IMR-90 (cell line): ENCODE measurements at regions not wholly inside any gene's neighbourhood (a gene's known extent, or its start where the extent isn't known, plus 50 kb on each side); places are given as distances from the start of the nearest gene placed in this dataset.

Experiments
- ATAC-seq: fragments of 200-7000 bp; cut with Tn5 transposase; 2 replicates; pipeline ENCODE4 v1.9.1; 2020; ENCODE audit warnings: low read depth, mild to moderate bottlenecking, moderate library complexity
- BruUV-seq: library from RNA; stranded (reverse); fragments of 400-500 nt; replicated peaks from 2 replicates; lab custom pipeline; 2021; lab: Mats Ljungman, UMichigan
- CTCF ChIA-PET: fragments of 300-600 bp; formaldehyde crosslinking; extraction: SDS; loops from one replicate; lab custom pipeline; 2021; ENCODE audit warnings: antibody characterized with exemption; lab: Yijun Ruan, JAX
- POLR2A ChIA-PET: fragments of 300-600 bp; sonication (Branson Sonifier 250); formaldehyde crosslinking; loops from one replicate; lab custom pipeline; 2022; ENCODE audit warnings: antibody characterized with exemption; ENCODE audit not compliant: unreplicated experiment; lab: Charles Lee
- DNase-seq: peaks from one replicate; pipeline ENCODE4 v3.0.0; 2013
- H2AFZ ChIP-seq: replicated peaks from 2 replicates; pipeline ENCODE3; 2013; ENCODE audit warnings: low read length, mild to moderate bottlenecking; ENCODE audit not compliant: poor library complexity
- H2AK5ac ChIP-seq: 2 replicates; pipeline ENCODE4 v1.6.1; 2013; ENCODE audit warnings: low read depth, low read length, inconsistent platforms
- H2AK9ac ChIP-seq: replicated peaks from 2 replicates; pipeline ENCODE3; 2013; ENCODE audit warnings: mild to moderate bottlenecking, low read depth, low read length, moderate library complexity; ENCODE audit not compliant: poor library complexity
- H2BK120ac ChIP-seq: 2 replicates; pipeline ENCODE4 v1.6.1; 2013; ENCODE audit warnings: low read depth, low read length, inconsistent platforms
- H2BK15ac ChIP-seq: 3 replicates; pipeline ENCODE4 v1.6.1; 2013; ENCODE audit warnings: low read depth, low read length, inconsistent platforms
- H2BK20ac ChIP-seq: 2 replicates; pipeline ENCODE4 v1.6.1; 2013; ENCODE audit warnings: low read depth, mild to moderate bottlenecking, inconsistent platforms, low read length, moderate library complexity
- H2BK5ac ChIP-seq: 2 replicates; pipeline ENCODE4 v1.6.1; 2013; ENCODE audit warnings: mild to moderate bottlenecking, low read depth, low read length, inconsistent platforms; ENCODE audit not compliant: poor library complexity, severe bottlenecking
- H3K14ac ChIP-seq: replicated peaks from 2 replicates; pipeline ENCODE4 v1.6.1; 2013; ENCODE audit warnings: low read depth, low read length, inconsistent platforms
- H3K18ac ChIP-seq: 2 replicates; pipeline ENCODE4 v1.6.1; 2013; ENCODE audit warnings: low read depth, low read length, control low read depth
- H3K23ac ChIP-seq: 2 replicates; pipeline ENCODE4 v1.6.1; 2013; ENCODE audit warnings: low read depth, low read length, inconsistent platforms
- H3K27ac ChIP-seq: 2 replicates; pipeline ENCODE4 v1.5.1; 2013; ENCODE audit warnings: mild to moderate bottlenecking, control low read depth, low read length; ENCODE audit not compliant: insufficient read depth
- H3K27me3 ChIP-seq: 2 replicates; pipeline ENCODE4 v1.6.1; 2013; ENCODE audit warnings: low read length; ENCODE audit not compliant: control insufficient read depth, insufficient read depth
- H3K36me3 ChIP-seq: 2 replicates; pipeline ENCODE4 v1.6.1; 2013; ENCODE audit warnings: low read length, mixed read lengths; ENCODE audit not compliant: control insufficient read depth, insufficient read depth
- H3K4ac ChIP-seq: 2 replicates; pipeline ENCODE4 v1.6.1; 2013; ENCODE audit warnings: low read depth, low read length, inconsistent platforms
- H3K4me1 ChIP-seq: 2 replicates; pipeline ENCODE4 v1.6.1; 2013; ENCODE audit warnings: low read length, mixed read lengths; ENCODE audit not compliant: control insufficient read depth, insufficient read depth
- H3K4me2 ChIP-seq: 2 replicates; pipeline ENCODE4 v1.6.1; 2013; ENCODE audit warnings: low read depth, mild to moderate bottlenecking, control low read depth, low read length, moderate library complexity
- H3K4me3 ChIP-seq: 2 replicates; pipeline ENCODE4 v1.5.1; 2013; ENCODE audit warnings: low read depth, mild to moderate bottlenecking, control low read depth, low read length, moderate library complexity; ENCODE audit not compliant: insufficient read depth
- H3K56ac ChIP-seq: 2 replicates; pipeline ENCODE4 v1.6.1; 2013; ENCODE audit warnings: low read length, inconsistent platforms; ENCODE audit not compliant: insufficient read depth; ENCODE audit errors: extremely low read depth
- H3K79me1 ChIP-seq, 2 experiments: 2 replicates each; pipeline ENCODE4 v1.6.1; 2013; ENCODE audit warnings: low read length in 2 of 2, inconsistent platforms in 1 of 2, low read depth in 1 of 2
- H3K9ac ChIP-seq: 2 replicates; pipeline ENCODE4 v1.6.1; 2013; ENCODE audit warnings: low read depth, low read length, control low read depth
- H3K9me1 ChIP-seq: 2 replicates; pipeline ENCODE4 v1.6.1; 2013; ENCODE audit warnings: low read length, inconsistent platforms; ENCODE audit not compliant: insufficient read depth
- H3K9me3 ChIP-seq: 2 replicates; pipeline ENCODE4 v1.6.1; 2013; ENCODE audit warnings: low read length; ENCODE audit not compliant: control insufficient read depth, insufficient read depth
- H4K20me1 ChIP-seq: 2 replicates; pipeline ENCODE4 v1.6.1; 2013; ENCODE audit warnings: low read length, inconsistent platforms; ENCODE audit not compliant: insufficient read depth
- H4K5ac ChIP-seq: 2 replicates; pipeline ENCODE4 v1.6.1; 2013; ENCODE audit warnings: mild to moderate bottlenecking, low read depth, low read length, control low read depth
- H4K8ac ChIP-seq, 2 experiments: 2 replicates each; pipeline ENCODE4 v1.6.1; 2013; ENCODE audit warnings: low read depth in 2 of 2, low read length in 2 of 2, control low read depth in 1 of 2, inconsistent platforms in 1 of 2
- H4K91ac ChIP-seq: 2 replicates; pipeline ENCODE4 v1.6.1; 2013; ENCODE audit warnings: low read depth, low read length, inconsistent platforms; ENCODE audit not compliant: insufficient read depth
- BHLHE40 ChIP-seq: fragments of 150-350 bp; IDR thresholded peaks from 2 replicates; pipeline ENCODE4 v1.6.1; 2016; ENCODE audit warnings: mild to moderate bottlenecking, low read depth, low read length
- CEBPB ChIP-seq: IDR thresholded peaks from 2 replicates; pipeline ENCODE4 v1.6.1; 2012; ENCODE audit warnings: low read depth, low read length, improper control_type of control experiment
- CHD1 ChIP-seq: IDR thresholded peaks from 2 replicates; pipeline ENCODE4 v1.6.1; 2012; ENCODE audit warnings: low read depth, low read length, improper control_type of control experiment
- FOS ChIP-seq: fragments of 150-350 bp; IDR thresholded peaks from 2 replicates; pipeline ENCODE4 v1.6.1; 2016; ENCODE audit warnings: low read depth, low read length
- MAFK ChIP-seq: IDR thresholded peaks from 2 replicates; pipeline ENCODE4 v1.6.1; 2012; ENCODE audit warnings: low read depth, low read length, improper control_type of control experiment
- MAZ ChIP-seq: IDR thresholded peaks from 2 replicates; pipeline ENCODE4 v1.6.1; 2012; ENCODE audit warnings: low read depth, mild to moderate bottlenecking, low read length, improper control_type of control experiment, moderate library complexity, borderline replicate concordance
- MXI1 ChIP-seq: IDR thresholded peaks from 2 replicates; pipeline ENCODE4 v1.6.1; 2012; ENCODE audit warnings: low read depth, mild to moderate bottlenecking, low read length, moderate library complexity, borderline replicate concordance
- NFE2L2 ChIP-seq: fragments of 150-350 bp; IDR thresholded peaks from 2 replicates; pipeline ENCODE4 v1.6.1; 2016; ENCODE audit warnings: low read depth, mild to moderate bottlenecking, low read length
- POLR2A ChIP-seq: IDR thresholded peaks from 2 replicates; pipeline ENCODE4 v1.6.1; 2012; ENCODE audit warnings: mild to moderate bottlenecking, low read depth, low read length
- RAD21 ChIP-seq: IDR thresholded peaks from 2 replicates; pipeline ENCODE4 v1.6.1; 2012; ENCODE audit warnings: low read length, improper control_type of control experiment
- RCOR1 ChIP-seq: IDR thresholded peaks from 2 replicates; pipeline ENCODE4 v1.6.1; 2012; ENCODE audit warnings: mild to moderate bottlenecking, low read length, improper control_type of control experiment; ENCODE audit not compliant: insufficient replicate concordance
- RFX5 ChIP-seq: IDR thresholded peaks from 2 replicates; pipeline ENCODE4 v1.8.0; 2012; ENCODE audit warnings: low read depth, mild to moderate bottlenecking, low read length, moderate library complexity
- SMC3 ChIP-seq: fragments of 150-350 bp; IDR thresholded peaks from 2 replicates; pipeline ENCODE4 v1.6.1; 2016; ENCODE audit warnings: low read depth, mild to moderate bottlenecking, antibody characterized with exemption, low read length, moderate library complexity
- WGBS, 2 experiments: methylation state at CpG; one replicate each; pipeline versions ENCODE4 v1.1.5 to v1.1.7; 2013; ENCODE audit warnings: missing lambda C conversion rate in 2 of 2; ENCODE audit not compliant: insufficient read length in 1 of 2; ENCODE audit errors: extremely low coverage in 2 of 2; 5-methylcytosine and 5-hydroxymethylcytosine counted together
- dilution Hi-C: fragments of 300-500 bp; cut with HindIII; formaldehyde crosslinking; loops from one replicate; pipeline ENCODE4 v1.14.3; 2018; ENCODE audit warnings: low sequenced_read_pairs; ENCODE audit not compliant: unreplicated experiment
- in situ Hi-C: fragments of 300-500 bp; cut with MboI; formaldehyde crosslinking; loops from 3 replicates; pipeline ENCODE4 v1.14.3; 2019; ENCODE audit warnings: low sequenced_read_pairs, inconsistent platforms, mixed read lengths
- intact Hi-C: fragments of 100-400 bp; cut with micrococcal nuclease; formaldehyde crosslinking; loops from 2 replicates; pipeline ENCODE4 v1.10.0; 2022
- TF ChIP-seq, protein P1 (sequence below): conservative IDR thresholded peaks from 2 replicates; pipeline ENCODE4 v1.5.1; 2012; ENCODE audit warnings: mild to moderate bottlenecking, low read depth, low read length, improper control_type of control experiment
- TF ChIP-seq, protein P2 (sequence below): fragments of 150-350 bp; IDR thresholded peaks from 2 replicates; pipeline ENCODE4 v1.6.1; 2017; ENCODE audit warnings: mild to moderate bottlenecking, antibody characterized with exemption, low read length, low read depth
- TF ChIP-seq, protein P3 (sequence below): fragments of 150-350 bp; IDR thresholded peaks from 2 replicates; pipeline ENCODE4 v1.6.1; 2016; ENCODE audit warnings: low read depth, mild to moderate bottlenecking, low read length, moderate library complexity, borderline replicate concordance

DNA sequence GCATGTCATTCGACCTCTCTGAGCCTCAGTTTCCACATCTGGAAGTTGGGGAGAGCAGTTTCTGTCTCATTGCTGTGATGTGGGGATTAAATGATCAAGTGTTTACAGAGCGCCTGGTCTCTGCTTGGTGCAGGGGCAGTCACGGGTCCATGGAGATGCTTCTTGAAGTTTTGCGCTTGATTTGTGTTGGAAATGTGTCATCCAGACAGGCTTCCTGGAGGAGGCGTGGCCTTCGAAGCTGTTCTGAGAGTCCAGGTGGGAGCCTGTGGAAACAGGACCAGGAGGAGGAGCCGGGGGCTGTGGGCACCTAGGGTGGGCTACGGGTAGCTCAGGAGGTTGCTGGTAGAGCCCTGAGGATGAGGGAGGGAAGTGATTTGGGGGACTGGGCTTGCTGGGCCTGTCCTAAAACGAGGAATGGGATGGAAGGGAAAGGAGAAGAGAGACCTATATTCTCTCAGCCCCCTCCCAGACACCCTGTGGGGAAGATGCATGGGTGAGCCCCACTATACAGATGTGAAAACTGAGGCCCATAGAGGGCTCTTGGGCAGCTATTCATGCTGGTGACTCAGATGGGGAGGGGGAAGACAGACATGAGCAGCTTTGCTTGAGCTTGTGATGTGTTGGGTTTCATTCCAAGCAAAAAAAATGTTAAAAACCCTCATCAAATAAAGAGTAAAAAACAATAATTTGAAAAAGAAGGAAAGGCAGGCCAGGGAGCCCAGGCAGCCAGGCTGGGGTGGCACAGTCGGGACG is 107.2 kb upstream of the WNT4 start:
- H2BK20ac ChIP-seq, result no peak overlapping the region
- H4K8ac ChIP-seq, result no peak overlapping the region
- no peaks in the 10 kb centered on the region for H3K9me3 ChIP-seq
- BruUV-seq, result no TSS peak
- H3K9me1 ChIP-seq, result no peaks in the 10 kb centered on the region
- H3K27me3 ChIP-seq, result peaks cover 80% of the 10 kb centered on the region
- H3K9ac ChIP-seq, result no peak overlapping the region
- in situ Hi-C loops (no loop called here), intact Hi-C loops (no loop called here), dilution Hi-C loops (no loop called here)
- POLR2A ChIA-PET, result no interaction called here
- no peaks in the 10 kb centered on the region; the same call in 1 of the 2 replicates for H3K4me1 ChIP-seq
- H3K4me3 ChIP-seq, result no peak overlapping the region
- no peak overlapping the region for H3K4ac ChIP-seq
- no peak overlapping the region for H4K91ac ChIP-seq
- no peak overlapping the region for H3K18ac ChIP-seq
- 74% methylated on average over 6 of the region's 11 CpGs; no CpG with 5 or more reads in 1 of the 2 experiments for WGBS, 2 experiments
- H2BK15ac ChIP-seq, result no peak overlapping the region
- no peak overlapping the region for H3K56ac ChIP-seq
- H2AK5ac ChIP-seq, result no peak overlapping the region
- H3K4me2 ChIP-seq, result no peak overlapping the region
- peak overlapping the region; percentile 37 for H2AK9ac ChIP-seq
- no peak overlapping the region for H3K23ac ChIP-seq
- no peaks in the 10 kb centered on the region for H3K79me1 ChIP-seq
- H2BK5ac ChIP-seq, result no peak overlapping the region
- no peak for ATAC-seq
- no peak overlapping the region; the same call in 1 of the 2 replicates for H2BK120ac ChIP-seq
- no peak for DNase-seq
- H3K36me3 ChIP-seq, result no peaks in the 10 kb centered on the region
- no peak overlapping the region for H4K5ac ChIP-seq
- peaks cover 5% of the 10 kb centered on the region; the same call in 1 of the 2 replicates for H4K20me1 ChIP-seq
- TF ChIP-seq FOS, result no peak
- TF ChIP-seq MAFK, result no peak
- TF ChIP-seq MXI1, result no peak
- no peak for TF ChIP-seq RCOR1
- TF ChIP-seq POLR2A, result no peak
- no peak for TF ChIP-seq BHLHE40
- TF ChIP-seq RFX5, result no peak
- TF ChIP-seq CHD1, result no peak
- no peak for TF ChIP-seq RAD21
- TF ChIP-seq, protein P1, sequence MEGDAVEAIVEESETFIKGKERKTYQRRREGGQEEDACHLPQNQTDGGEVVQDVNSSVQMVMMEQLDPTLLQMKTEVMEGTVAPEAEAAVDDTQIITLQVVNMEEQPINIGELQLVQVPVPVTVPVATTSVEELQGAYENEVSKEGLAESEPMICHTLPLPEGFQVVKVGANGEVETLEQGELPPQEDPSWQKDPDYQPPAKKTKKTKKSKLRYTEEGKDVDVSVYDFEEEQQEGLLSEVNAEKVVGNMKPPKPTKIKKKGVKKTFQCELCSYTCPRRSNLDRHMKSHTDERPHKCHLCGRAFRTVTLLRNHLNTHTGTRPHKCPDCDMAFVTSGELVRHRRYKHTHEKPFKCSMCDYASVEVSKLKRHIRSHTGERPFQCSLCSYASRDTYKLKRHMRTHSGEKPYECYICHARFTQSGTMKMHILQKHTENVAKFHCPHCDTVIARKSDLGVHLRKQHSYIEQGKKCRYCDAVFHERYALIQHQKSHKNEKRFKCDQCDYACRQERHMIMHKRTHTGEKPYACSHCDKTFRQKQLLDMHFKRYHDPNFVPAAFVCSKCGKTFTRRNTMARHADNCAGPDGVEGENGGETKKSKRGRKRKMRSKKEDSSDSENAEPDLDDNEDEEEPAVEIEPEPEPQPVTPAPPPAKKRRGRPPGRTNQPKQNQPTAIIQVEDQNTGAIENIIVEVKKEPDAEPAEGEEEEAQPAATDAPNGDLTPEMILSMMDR, result no peak
- TF ChIP-seq, protein P2, sequence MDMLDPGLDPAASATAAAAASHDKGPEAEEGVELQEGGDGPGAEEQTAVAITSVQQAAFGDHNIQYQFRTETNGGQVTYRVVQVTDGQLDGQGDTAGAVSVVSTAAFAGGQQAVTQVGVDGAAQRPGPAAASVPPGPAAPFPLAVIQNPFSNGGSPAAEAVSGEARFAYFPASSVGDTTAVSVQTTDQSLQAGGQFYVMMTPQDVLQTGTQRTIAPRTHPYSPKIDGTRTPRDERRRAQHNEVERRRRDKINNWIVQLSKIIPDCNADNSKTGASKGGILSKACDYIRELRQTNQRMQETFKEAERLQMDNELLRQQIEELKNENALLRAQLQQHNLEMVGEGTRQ, result no peak
- no peak for TF ChIP-seq NFE2L2
- no peak for TF ChIP-seq CEBPB
- TF ChIP-seq, protein P3, sequence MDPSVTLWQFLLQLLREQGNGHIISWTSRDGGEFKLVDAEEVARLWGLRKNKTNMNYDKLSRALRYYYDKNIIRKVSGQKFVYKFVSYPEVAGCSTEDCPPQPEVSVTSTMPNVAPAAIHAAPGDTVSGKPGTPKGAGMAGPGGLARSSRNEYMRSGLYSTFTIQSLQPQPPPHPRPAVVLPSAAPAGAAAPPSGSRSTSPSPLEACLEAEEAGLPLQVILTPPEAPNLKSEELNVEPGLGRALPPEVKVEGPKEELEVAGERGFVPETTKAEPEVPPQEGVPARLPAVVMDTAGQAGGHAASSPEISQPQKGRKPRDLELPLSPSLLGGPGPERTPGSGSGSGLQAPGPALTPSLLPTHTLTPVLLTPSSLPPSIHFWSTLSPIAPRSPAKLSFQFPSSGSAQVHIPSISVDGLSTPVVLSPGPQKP, result no peak
- TF ChIP-seq SMC3, result no peak
- TF ChIP-seq MAZ, result no peak
- no peak overlapping the region for H3K14ac ChIP-seq
- CTCF ChIA-PET, result interaction anchor here (0.9 kb wide), 1 partner anchor 158 kb away, joined by 3 read pairs; no protein-coding TSS in a partner anchor
- no peak overlapping the region for H3K27ac ChIP-seq
- H2AFZ ChIP-seq, result no peak overlapping the region
